ENCODE measurements at regions not wholly inside any gene's neighbourhood (a gene's known extent, or its start where the extent isn't known, plus 50 kb on each side); places are given as distances from the start of the nearest gene placed in this dataset.

GRCh38 chr2:176388861-176389260 lies 119.6 kb downstream of the MTX2 start:
- TF ChIP-seq TCF12 (IDR thresholded peaks at IDR 0.05; ENCODE audit: low read depth), result no peak
- TF ChIP-seq NFIC (IDR thresholded peaks at IDR 0.05), result no peak
- no peak for TF ChIP-seq EP300 (IDR thresholded peaks at IDR 0.05; ENCODE audit: borderline replicate concordance)
- no peak for TF ChIP-seq TEAD4 (IDR thresholded peaks at IDR 0.05)

GRCh38 chr2:176390276-176391147 lies 121.3 kb downstream of the MTX2 start:
- TF ChIP-seq YY1 (IDR thresholded peaks at IDR 0.05; ENCODE audit: low read depth) (no peak), CEBPB (IDR thresholded peaks at IDR 0.05) (no peak), REST (IDR thresholded peaks at IDR 0.05; ENCODE audit: low read depth) (no peak), FOXM1 (IDR thresholded peaks at IDR 0.05; ENCODE audit: borderline replicate concordance, low read depth) (no peak), RAD21 (IDR thresholded peaks at IDR 0.05; ENCODE audit: low read depth) (no peak), EGR1 (IDR thresholded peaks at IDR 0.05) (no peak), TAF1 (IDR thresholded peaks at IDR 0.05; ENCODE audit: low read depth) (no peak), CREB1 (IDR thresholded peaks at IDR 0.05; ENCODE audit: low read depth) (no peak), EP300 (IDR thresholded peaks at IDR 0.05; ENCODE audit: borderline replicate concordance) (no peak), ZBTB7A (IDR thresholded peaks at IDR 0.05; ENCODE audit: low read depth) (no peak), TCF12 (IDR thresholded peaks at IDR 0.05; ENCODE audit: low read depth) (no peak), MAX (IDR thresholded peaks at IDR 0.05) (no peak), USF1 (IDR thresholded peaks at IDR 0.05) (no peak)

GRCh38 chr2:176391148-176391419 lies 121.8 kb downstream of the MTX2 start:
- TF ChIP-seq CREB1 (IDR thresholded peaks at IDR 0.05; ENCODE audit: low read depth), result no peak
- TF ChIP-seq REST (IDR thresholded peaks at IDR 0.05; ENCODE audit: low read depth), result no peak
- TF ChIP-seq FOXM1 (IDR thresholded peaks at IDR 0.05; ENCODE audit: borderline replicate concordance, low read depth), result no peak
- no peak for TF ChIP-seq TAF1 (IDR thresholded peaks at IDR 0.05; ENCODE audit: low read depth)
- TF ChIP-seq USF1 (IDR thresholded peaks at IDR 0.05), result no peak
- no peak for TF ChIP-seq YY1 (IDR thresholded peaks at IDR 0.05; ENCODE audit: low read depth)
- TF ChIP-seq EP300 (IDR thresholded peaks at IDR 0.05; ENCODE audit: borderline replicate concordance), result no peak
- no peak for TF ChIP-seq NFIC (IDR thresholded peaks at IDR 0.05)
- no peak for TF ChIP-seq TCF12 (IDR thresholded peaks at IDR 0.05; ENCODE audit: low read depth)
- TF ChIP-seq MAX (IDR thresholded peaks at IDR 0.05), result no peak
- no peak for TF ChIP-seq CEBPB (IDR thresholded peaks at IDR 0.05)
- TF ChIP-seq TEAD4 (IDR thresholded peaks at IDR 0.05), result no peak
- no peak for TF ChIP-seq RAD21 (IDR thresholded peaks at IDR 0.05; ENCODE audit: low read depth)
- no peak for TF ChIP-seq EGR1 (IDR thresholded peaks at IDR 0.05)
- no peak for TF ChIP-seq ZBTB7A (IDR thresholded peaks at IDR 0.05; ENCODE audit: low read depth)

- TF ChIP-seq RAD21 (IDR thresholded peaks at IDR 0.05; ENCODE audit: low read depth) (no peak), REST (IDR thresholded peaks at IDR 0.05; ENCODE audit: low read depth) (no peak), TEAD4 (IDR thresholded peaks at IDR 0.05) (no peak), CEBPB (IDR thresholded peaks at IDR 0.05) (no peak), YY1 (IDR thresholded peaks at IDR 0.05; ENCODE audit: low read depth) (no peak), CREB1 (IDR thresholded peaks at IDR 0.05; ENCODE audit: low read depth) (no peak), TAF1 (IDR thresholded peaks at IDR 0.05; ENCODE audit: low read depth) (no peak), FOXM1 (IDR thresholded peaks at IDR 0.05; ENCODE audit: borderline replicate concordance, low read depth) (no peak), NFIC (IDR thresholded peaks at IDR 0.05) (no peak), TCF12 (IDR thresholded peaks at IDR 0.05; ENCODE audit: low read depth) (no peak)
Measured at GRCh38 chr2:176392249-176392648, 123.0 kb downstream of the MTX2 start.
